Activated CD4-positive, alpha-beta T cell treated with anti-CD3 and anti-CD28 coated beads, Interleukin-2, amount 10 ng/mL, durations not matched to agents 7 days and 5 days (primary cell): ENCODE measurements at regions not wholly inside any gene's neighbourhood (a gene's known extent, or its start where the extent isn't known, plus 50 kb on each side); places are given as distances from the start of the nearest gene placed in this dataset.
A peak's percentile ranks its signal among the peaks of the same experiment; 100 is the strongest.

Experiments
- CTCF ChIA-PET: fragments of 350-600 bp; sonication (Branson Sonifier 250); formaldehyde crosslinking; loops from one replicate; lab custom pipeline; 2021; ENCODE audit warnings: antibody characterized with exemption; lab: Charles Lee
- POLR2A ChIA-PET: fragments of 350-600 bp; sonication (Branson Sonifier 250); formaldehyde crosslinking; loops from one replicate; lab custom pipeline; 2021; ENCODE audit warnings: antibody characterized with exemption; lab: Charles Lee
- DNase-seq: peaks from one replicate; pipeline ENCODE4 v3.0.0-alpha.2; 2020
- H3K27ac Mint-ChIP-seq: one replicate; pipeline ENCODE4 v1.8.0; 2021; ENCODE audit warnings: mild to moderate bottlenecking, moderate library complexity, mixed read lengths
- H3K27me3 Mint-ChIP-seq: one replicate; pipeline ENCODE4 v1.8.0; 2021; ENCODE audit warnings: mixed read lengths
- H3K36me3 Mint-ChIP-seq: one replicate; pipeline ENCODE4 v1.8.0; 2021; ENCODE audit warnings: low read depth, mixed read lengths
- H3K4me1 Mint-ChIP-seq: one replicate; pipeline ENCODE4 v1.8.0; 2021; ENCODE audit warnings: mixed read lengths
- H3K4me3 Mint-ChIP-seq: one replicate; pipeline ENCODE4 v1.8.0; 2021; ENCODE audit warnings: mild to moderate bottlenecking, moderate library complexity, mixed read lengths
- H3K9me3 Mint-ChIP-seq: one replicate; pipeline ENCODE4 v1.8.0; 2021; ENCODE audit warnings: mixed read lengths

GRCh38 chrX:38878641-38879340, 77.5 kb downstream of the MID1IP1 start:
- ChIA-PET CTCF (interaction anchor here (1.9 kb wide), 1 partner anchor 10 kb away, joined by 4 read pairs; no protein-coding TSS in a partner anchor), POLR2A (no interaction called here)
- Mint-ChIP-seq H3K4me3 (no peak overlapping the region), H3K4me1 (peaks cover 18% of the 10 kb centered on the region), H3K36me3 (no peaks in the 10 kb centered on the region), H3K27ac (peak overlapping the region; percentile 25), H3K9me3 (peaks cover 4% of the 10 kb centered on the region), H3K27me3 (no peaks in the 10 kb centered on the region)
- DNase-seq = no peak

GRCh38 chrX:38879631-38880220, 78.5 kb downstream of the MID1IP1 start:
- Mint-ChIP-seq H3K4me1 (peaks cover 18% of the 10 kb centered on the region), H3K36me3 (no peaks in the 10 kb centered on the region), H3K27me3 (no peaks in the 10 kb centered on the region), H3K9me3 (peaks cover 4% of the 10 kb centered on the region), H3K4me3 (no peak overlapping the region), H3K27ac (peak overlapping the region; percentile 79)
- ChIA-PET CTCF (interaction anchor here (1.3 to 1.9 kb wide), 2 partner anchors 9 to 34 kb away, joined by 4 to 5 read pairs; no protein-coding TSS in a partner anchor), POLR2A (no interaction called here)
- DNase-seq = peak; percentile 17

GRCh38 chrX:38880296-38880854, 79.1 kb downstream of the MID1IP1 start:
- H3K4me1 Mint-ChIP-seq = peaks cover 18% of the 10 kb centered on the region
- H3K27ac Mint-ChIP-seq = peak overlapping the region; percentile 79
- CTCF ChIA-PET = interaction anchor here (1.3 to 1.9 kb wide), 2 partner anchors 8 to 33 kb away, joined by 4 to 5 read pairs; no protein-coding TSS in a partner anchor
- peaks cover 7% of the 10 kb centered on the region for H3K9me3 Mint-ChIP-seq
- DNase-seq = no peak
- POLR2A ChIA-PET = no interaction called here
- no peak overlapping the region for H3K4me3 Mint-ChIP-seq
- H3K36me3 Mint-ChIP-seq = no peaks in the 10 kb centered on the region
- H3K27me3 Mint-ChIP-seq = no peaks in the 10 kb centered on the region

GRCh38 chrX:38881066-38881465, 79.8 kb downstream of the MID1IP1 start:
- peaks cover 7% of the 10 kb centered on the region for H3K9me3 Mint-ChIP-seq
- CTCF ChIA-PET = interaction anchor here (1.3 kb wide), 1 partner anchor 33 kb away, joined by 5 read pairs; no protein-coding TSS in a partner anchor
- no peak overlapping the region for H3K27ac Mint-ChIP-seq
- DNase-seq = no peak
- H3K4me1 Mint-ChIP-seq = peaks cover 18% of the 10 kb centered on the region
- no peaks in the 10 kb centered on the region for H3K36me3 Mint-ChIP-seq
- no peaks in the 10 kb centered on the region for H3K27me3 Mint-ChIP-seq
- POLR2A ChIA-PET = no interaction called here
- no peak overlapping the region for H3K4me3 Mint-ChIP-seq

GRCh38 chrX:38881727-38882126, 80.5 kb downstream of the MID1IP1 start:
- DNase-seq = no peak
- CTCF ChIA-PET = no interaction called here
- Mint-ChIP-seq H3K9me3 (peaks cover 7% of the 10 kb centered on the region), H3K4me3 (no peak overlapping the region), H3K4me1 (peaks cover 18% of the 10 kb centered on the region), H3K27ac (no peak overlapping the region), H3K27me3 (no peaks in the 10 kb centered on the region), H3K36me3 (no peaks in the 10 kb centered on the region)
- POLR2A ChIA-PET = no interaction called here

- H3K9me3 Mint-ChIP-seq = peaks cover 7% of the 10 kb centered on the region
- H3K36me3 Mint-ChIP-seq = no peaks in the 10 kb centered on the region
- H3K27me3 Mint-ChIP-seq = no peaks in the 10 kb centered on the region
- POLR2A ChIA-PET = no interaction called here
- no peak overlapping the region for H3K27ac Mint-ChIP-seq
- DNase-seq = no peak
- peaks cover 18% of the 10 kb centered on the region for H3K4me1 Mint-ChIP-seq
- CTCF ChIA-PET = interaction anchor here (0.8 kb wide), 1 partner anchor 16 kb away, joined by 3 read pairs; no protein-coding TSS in a partner anchor
- no peak overlapping the region for H3K4me3 Mint-ChIP-seq
These were observed 81.8 kb downstream of the MID1IP1 start for GRCh38 chrX:38882894-38883626.

- POLR2A ChIA-PET = no interaction called here
- no peak for DNase-seq
- no peaks in the 10 kb centered on the region for H3K36me3 Mint-ChIP-seq
These were observed 84.9 kb downstream of the MID1IP1 start for GRCh38 chrX:38886112-38886511.

GRCh38 chrX:38887222-38887621, 86.0 kb downstream of the MID1IP1 start:
- POLR2A ChIA-PET = no interaction called here
- no peak for DNase-seq
- H3K4me1 Mint-ChIP-seq = peaks cover 8% of the 10 kb centered on the region
- H3K9me3 Mint-ChIP-seq = peaks cover 3% of the 10 kb centered on the region
- H3K27me3 Mint-ChIP-seq = no peaks in the 10 kb centered on the region
- CTCF ChIA-PET = no interaction called here
- H3K4me3 Mint-ChIP-seq = no peak overlapping the region
- H3K27ac Mint-ChIP-seq = no peak overlapping the region
- no peaks in the 10 kb centered on the region for H3K36me3 Mint-ChIP-seq

More at GRCh38 chrX:38886112-38886511, 84.9 kb downstream of the MID1IP1 start:
- H3K4me1 Mint-ChIP-seq = no peaks in the 10 kb centered on the region
- no peaks in the 10 kb centered on the region for H3K27me3 Mint-ChIP-seq
- no peak overlapping the region for H3K27ac Mint-ChIP-seq
- no peak overlapping the region for H3K4me3 Mint-ChIP-seq
- CTCF ChIA-PET = no interaction called here
- H3K9me3 Mint-ChIP-seq = peaks cover 3% of the 10 kb centered on the region

GRCh38 chrX:38890326-38890725, 89.1 kb downstream of the MID1IP1 start:
- Mint-ChIP-seq H3K27ac (no peak overlapping the region), H3K36me3 (no peaks in the 10 kb centered on the region), H3K4me3 (no peak overlapping the region), H3K4me1 (peaks cover 10% of the 10 kb centered on the region), H3K27me3 (no peaks in the 10 kb centered on the region), H3K9me3 (no peaks in the 10 kb centered on the region)
- DNase-seq = no peak
- CTCF ChIA-PET = no interaction called here
- POLR2A ChIA-PET = no interaction called here

GRCh38 chrX:38890963-38891362, 89.7 kb downstream of the MID1IP1 start:
- no peaks in the 10 kb centered on the region for H3K36me3 Mint-ChIP-seq
- no peak overlapping the region for H3K4me3 Mint-ChIP-seq
- no peak for DNase-seq
- H3K27ac Mint-ChIP-seq = no peak overlapping the region
- ChIA-PET POLR2A (no interaction called here), CTCF (interaction anchor here (0.8 kb wide), 1 partner anchor 18 kb away, joined by 4 read pairs; no protein-coding TSS in a partner anchor)
- H3K9me3 Mint-ChIP-seq = no peaks in the 10 kb centered on the region
- H3K27me3 Mint-ChIP-seq = no peaks in the 10 kb centered on the region
- H3K4me1 Mint-ChIP-seq = peaks cover 10% of the 10 kb centered on the region

- ChIA-PET POLR2A (no interaction called here), CTCF (interaction anchor here (0.8 kb wide), 1 partner anchor 17 kb away, joined by 4 read pairs; no protein-coding TSS in a partner anchor)
- Mint-ChIP-seq H3K4me3 (no peak overlapping the region), H3K36me3 (no peaks in the 10 kb centered on the region), H3K4me1 (peaks cover 10% of the 10 kb centered on the region), H3K9me3 (no peaks in the 10 kb centered on the region), H3K27me3 (no peaks in the 10 kb centered on the region), H3K27ac (peak overlapping the region; percentile 4)
- DNase-seq = peak; percentile 6
These were observed 90.6 kb downstream of the MID1IP1 start for GRCh38 chrX:38891641-38892413.

- Mint-ChIP-seq H3K27me3 (no peaks in the 10 kb centered on the region), H3K27ac (no peak overlapping the region), H3K9me3 (no peaks in the 10 kb centered on the region), H3K4me3 (no peak overlapping the region), H3K36me3 (no peaks in the 10 kb centered on the region), H3K4me1 (peaks cover 12% of the 10 kb centered on the region)
- CTCF ChIA-PET = interaction anchor here (1.1 kb wide), 1 partner anchor 26 kb away, joined by 3 read pairs; no protein-coding TSS in a partner anchor
- no peak for DNase-seq
- POLR2A ChIA-PET = no interaction called here
These were observed 92.2 kb downstream of the MID1IP1 start for GRCh38 chrX:38893441-38893840.
